NCI-H1092 (cell line): ENCODE measurements at regions not wholly inside any gene's neighbourhood (a gene's known extent, or its start where the extent isn't known, plus 50 kb on each side); places are given as distances from the start of the nearest gene placed in this dataset.

Experiments
- DNase-seq: peaks from one replicate; lab custom pipeline; 2025; lab: John Stamatoyannopoulos, UW

GRCh38 chr18:78150590-78150989 is 829.0 kb upstream of the SALL3 start:
- DNase-seq = no peak

- no peak for DNase-seq
These were observed 828.4 kb upstream of the SALL3 start for GRCh38 chr18:78151234-78151633.

GRCh38 chr18:78151948-78152725 is 827.5 kb upstream of the SALL3 start:
- DNase-seq = no peak

GRCh38 chr18:78153362-78153761 is 826.3 kb upstream of the SALL3 start:
- no peak for DNase-seq

GRCh38 chr18:78154444-78154843 is 825.2 kb upstream of the SALL3 start:
- DNase-seq = no peak

- no peak for DNase-seq
These were observed 824.8 kb upstream of the SALL3 start for GRCh38 chr18:78154853-78155252.

- DNase-seq = no peak
These were observed 823.2 kb upstream of the SALL3 start for GRCh38 chr18:78156466-78156865.

GRCh38 chr18:78158943-78159342 is 820.7 kb upstream of the SALL3 start:
- DNase-seq = no peak

GRCh38 chr18:78159397-78159796 is 820.2 kb upstream of the SALL3 start:
- no peak for DNase-seq

- no peak for DNase-seq
These were observed 818.5 kb upstream of the SALL3 start for GRCh38 chr18:78160961-78161656.

GRCh38 chr18:78165525-78165924 is 814.1 kb upstream of the SALL3 start:
- DNase-seq = no peak

GRCh38 chr18:78168526-78168925 is 811.1 kb upstream of the SALL3 start:
- DNase-seq = no peak

GRCh38 chr18:78169174-78169864 is 810.3 kb upstream of the SALL3 start:
- no peak for DNase-seq

GRCh38 chr18:78171954-78172353 is 807.7 kb upstream of the SALL3 start:
- no peak for DNase-seq

GRCh38 chr18:78174737-78175136 is 804.9 kb upstream of the SALL3 start:
- no peak for DNase-seq

- DNase-seq = no peak
These were observed 800.8 kb upstream of the SALL3 start for GRCh38 chr18:78178812-78179211.

- DNase-seq = no peak
These were observed 798.9 kb upstream of the SALL3 start for GRCh38 chr18:78180741-78181140.

GRCh38 chr18:78183815-78184214 is 795.8 kb upstream of the SALL3 start:
- DNase-seq = no peak

GRCh38 chr18:78191276-78191675 is 788.3 kb upstream of the SALL3 start:
- DNase-seq = no peak

GRCh38 chr18:78192054-78192453 is 787.6 kb upstream of the SALL3 start:
- DNase-seq = peak; percentile 89

- DNase-seq = no peak
These were observed 783.3 kb upstream of the SALL3 start for GRCh38 chr18:78196280-78196679.

GRCh38 chr18:78199002-78199401 is 780.6 kb upstream of the SALL3 start:
- DNase-seq = no peak

- no peak for DNase-seq
These were observed 780.0 kb upstream of the SALL3 start for GRCh38 chr18:78199611-78200010.
